HG02885 (cell line): ENCODE measurements at regions not wholly inside any gene's neighbourhood (a gene's known extent, or its start where the extent isn't known, plus 50 kb on each side); places are given as distances from the start of the nearest gene placed in this dataset.

Experiments used
- ATAC-seq: cut with Tn5 transposase; IDR thresholded peaks from one replicate; pipeline ENCODE4 v1.9.1; 2021; ENCODE audit warnings: mild to moderate bottlenecking; ENCODE audit not compliant: unreplicated experiment, poor library complexity

DNA sequence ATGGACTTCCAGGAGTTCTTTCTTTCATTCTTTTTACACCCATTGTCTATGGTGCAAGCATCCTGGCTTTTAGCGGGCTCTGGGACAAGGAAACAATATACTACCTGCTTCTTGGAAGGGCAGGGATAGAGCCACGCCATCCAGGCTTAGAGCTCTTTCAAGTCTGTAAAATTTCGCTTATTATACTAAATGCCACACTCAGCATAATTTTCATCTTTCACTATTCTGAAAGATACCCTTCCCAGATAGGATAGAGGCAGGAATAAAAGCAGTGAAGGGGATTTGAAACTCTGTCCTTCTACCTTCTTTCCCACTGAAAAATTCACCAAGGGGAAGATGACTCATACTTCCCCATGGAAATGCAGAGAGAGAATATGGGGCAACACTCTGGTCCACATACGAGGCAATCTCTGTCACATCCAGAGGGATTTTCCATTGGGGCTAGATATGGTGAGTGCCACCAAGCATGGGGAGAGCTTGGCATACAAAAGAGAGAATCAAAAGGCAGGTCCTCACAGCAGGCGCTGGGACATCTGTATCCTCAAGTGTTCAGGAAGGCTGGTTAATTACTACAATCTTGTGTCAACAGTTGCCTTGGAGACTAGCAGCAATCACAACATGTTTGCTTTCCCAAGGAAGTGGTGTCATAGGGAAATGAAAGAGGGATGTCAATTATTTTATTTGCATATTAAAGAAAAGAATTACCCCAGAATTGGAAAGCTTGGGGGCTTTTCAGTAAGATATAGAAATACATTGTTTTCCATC, 127.6 kb downstream of the TDRD15 start:
- ATAC-seq: no peak

DNA sequence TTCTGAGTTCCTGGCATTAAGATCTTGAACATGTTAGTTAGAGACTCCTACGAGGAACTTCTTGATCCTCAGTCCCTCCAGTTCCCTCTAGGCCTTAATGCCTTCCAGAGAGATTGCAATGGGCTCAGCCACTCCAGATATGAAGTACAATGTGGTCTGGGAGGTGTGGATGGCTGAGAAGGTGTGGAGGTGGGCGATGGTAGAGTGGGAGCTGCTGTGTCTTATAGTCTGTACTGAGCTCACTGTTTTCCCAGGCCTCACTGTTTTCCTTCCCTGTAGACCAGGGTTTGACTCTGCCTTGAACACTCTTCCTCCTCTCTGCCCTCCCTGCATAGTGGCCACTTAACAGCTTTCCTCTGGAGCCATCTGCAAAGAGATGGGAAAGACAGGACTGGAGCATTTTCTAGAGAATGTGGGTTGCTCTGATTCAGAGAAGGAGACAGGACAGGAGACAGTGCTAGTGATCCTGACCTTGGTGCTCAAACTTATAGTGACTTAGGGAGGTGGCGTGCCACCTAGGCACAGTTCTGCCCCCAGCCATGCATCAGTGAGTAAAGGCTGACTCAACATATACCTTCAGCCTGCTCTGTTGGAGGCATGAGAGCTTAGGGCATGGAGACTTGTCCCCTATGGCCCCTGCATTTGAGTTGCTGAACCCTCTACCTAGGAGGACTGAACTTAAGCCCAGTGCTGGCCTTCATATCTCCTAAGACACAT, 129.7 kb downstream of the TDRD15 start:
- peak; percentile 30 for ATAC-seq

DNA sequence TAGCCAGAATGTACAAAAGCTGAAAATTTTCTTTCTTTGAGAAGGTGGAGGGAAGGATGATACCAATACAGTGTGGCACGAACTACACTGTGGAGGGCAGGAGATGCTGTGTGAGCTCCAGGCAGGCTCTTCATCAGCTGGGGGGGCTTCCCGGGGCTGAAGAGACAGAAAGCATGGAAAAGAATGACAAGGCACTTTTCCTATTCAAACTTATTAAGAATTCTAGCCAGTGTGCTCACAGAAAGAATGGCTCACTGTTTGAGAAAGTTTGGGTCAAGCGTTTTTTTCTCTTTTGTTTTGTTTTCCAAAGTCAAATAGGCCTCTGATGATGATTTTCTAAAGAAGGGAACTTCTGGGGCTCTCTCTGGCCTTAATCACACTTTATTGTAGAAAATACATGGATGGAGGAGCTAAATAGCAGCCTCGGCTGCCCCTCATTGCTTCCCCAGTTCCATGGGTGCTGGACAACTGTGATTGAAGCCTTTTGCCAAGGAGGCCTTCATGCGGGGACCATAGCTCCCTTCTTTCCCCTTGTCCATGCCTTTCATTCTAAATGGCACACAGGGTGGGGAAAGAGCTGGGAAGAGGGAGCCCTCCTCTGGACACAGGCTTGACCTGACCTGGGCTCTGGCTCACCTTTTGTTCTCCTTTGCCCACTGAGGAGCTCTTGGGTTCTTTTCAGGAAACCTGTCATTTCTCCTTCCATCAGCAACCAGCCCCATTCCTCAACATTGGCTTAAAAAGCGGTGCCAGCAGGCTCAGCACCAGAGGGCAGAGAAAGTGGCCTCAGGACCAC, 130.6 kb downstream of the TDRD15 start:
- no peak for ATAC-seq

DNA sequence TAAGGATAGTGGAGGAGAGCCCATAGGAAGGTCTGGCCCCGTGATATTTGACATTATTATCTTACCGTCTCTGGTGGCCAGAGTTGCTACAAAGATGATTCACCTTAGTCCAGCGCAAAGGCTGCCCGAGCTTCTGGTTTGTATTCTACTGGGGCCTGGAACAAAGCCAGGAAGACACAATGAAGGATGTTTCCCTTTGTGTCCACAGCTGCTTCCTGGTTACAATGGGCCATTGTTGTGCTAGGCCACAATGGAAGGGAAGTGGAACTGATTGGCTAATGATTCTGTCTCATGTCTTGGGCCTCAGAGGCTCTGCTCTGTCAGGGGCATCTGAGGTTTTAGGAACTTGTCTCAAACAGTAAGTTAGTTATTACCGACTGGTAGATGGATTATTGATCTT, 132.2 kb downstream of the TDRD15 start:
- ATAC-seq: peak; percentile 81

DNA sequence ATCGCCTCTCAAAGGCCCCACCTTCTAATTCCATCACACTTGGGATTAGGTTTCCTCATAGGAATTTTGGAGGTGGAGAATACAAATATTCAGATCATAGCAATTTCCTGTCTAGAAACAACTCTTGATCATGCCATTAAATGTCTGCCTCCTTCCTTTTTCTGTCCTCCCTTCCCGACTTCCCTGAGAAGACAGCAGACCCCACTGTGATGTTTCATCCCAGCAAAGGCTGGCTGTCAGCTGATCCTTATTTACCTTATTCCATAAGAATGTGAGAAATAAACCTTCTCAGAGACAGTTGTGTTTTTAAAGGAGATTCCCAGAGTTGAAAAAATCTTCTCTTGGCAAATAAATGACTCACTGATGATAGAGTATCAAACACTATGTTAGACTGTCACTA, 133.9 kb downstream of the TDRD15 start:
- ATAC-seq: no peak

DNA sequence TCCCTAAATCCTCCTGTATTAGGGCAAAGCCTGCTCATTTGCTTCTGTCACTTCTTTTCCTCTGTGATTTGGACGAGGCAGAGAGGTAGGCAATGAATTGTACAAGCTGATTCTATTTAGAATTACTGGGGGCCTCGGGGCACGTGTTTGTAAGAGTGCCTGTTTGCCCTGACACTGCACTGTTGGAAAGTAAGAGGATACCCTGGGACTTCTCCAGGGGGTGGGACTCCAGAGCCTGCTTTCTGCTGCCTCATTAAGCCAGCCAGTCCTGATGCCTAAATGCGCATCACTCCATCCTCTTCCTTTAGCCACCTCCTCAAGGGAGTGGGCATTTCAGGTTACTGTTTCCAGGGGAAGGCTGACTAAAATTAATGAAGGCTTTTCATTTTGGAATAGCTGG, 134.3 kb downstream of the TDRD15 start:
- no peak for ATAC-seq

DNA sequence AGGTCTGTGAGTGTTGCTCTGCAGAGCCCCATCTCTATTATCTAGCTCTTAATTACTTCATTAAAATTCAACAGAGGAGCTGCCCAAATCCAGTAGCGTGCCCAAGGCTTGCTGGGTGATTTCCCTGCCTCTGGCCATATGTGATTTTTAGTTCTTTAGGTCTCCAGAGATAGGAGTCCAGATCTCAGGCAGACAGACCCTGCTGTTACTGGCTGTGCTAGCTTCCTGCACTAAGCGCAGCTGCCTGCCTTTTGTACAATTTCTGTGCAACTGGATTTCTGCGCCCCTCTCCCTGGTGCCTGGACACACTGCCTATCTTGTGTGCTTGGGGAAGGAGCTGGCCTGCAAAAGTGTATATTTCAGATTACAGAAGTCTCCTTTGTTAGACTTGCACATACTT, 136.5 kb downstream of the TDRD15 start:
- ATAC-seq: no peak

DNA sequence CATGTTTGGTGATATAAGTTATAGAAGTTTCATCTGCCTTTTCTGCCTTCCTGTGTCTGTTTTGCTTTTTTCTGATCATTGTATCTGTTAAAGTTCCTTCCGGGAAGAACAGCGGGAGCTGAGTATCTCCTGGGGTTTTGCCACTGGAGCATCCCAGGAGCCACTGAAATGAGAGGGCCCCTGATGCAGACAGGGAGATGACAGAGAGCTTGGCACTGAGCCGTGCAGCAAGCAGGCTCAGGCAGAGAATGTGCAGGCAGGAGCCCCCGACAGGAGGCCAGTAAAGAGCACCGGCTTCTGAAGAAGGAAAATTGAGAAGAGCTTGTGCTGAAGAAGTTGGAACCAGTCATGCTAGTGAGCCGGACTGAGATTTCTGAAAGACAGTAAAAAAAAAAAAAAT, 137.8 kb downstream of the TDRD15 start:
- no peak for ATAC-seq

DNA sequence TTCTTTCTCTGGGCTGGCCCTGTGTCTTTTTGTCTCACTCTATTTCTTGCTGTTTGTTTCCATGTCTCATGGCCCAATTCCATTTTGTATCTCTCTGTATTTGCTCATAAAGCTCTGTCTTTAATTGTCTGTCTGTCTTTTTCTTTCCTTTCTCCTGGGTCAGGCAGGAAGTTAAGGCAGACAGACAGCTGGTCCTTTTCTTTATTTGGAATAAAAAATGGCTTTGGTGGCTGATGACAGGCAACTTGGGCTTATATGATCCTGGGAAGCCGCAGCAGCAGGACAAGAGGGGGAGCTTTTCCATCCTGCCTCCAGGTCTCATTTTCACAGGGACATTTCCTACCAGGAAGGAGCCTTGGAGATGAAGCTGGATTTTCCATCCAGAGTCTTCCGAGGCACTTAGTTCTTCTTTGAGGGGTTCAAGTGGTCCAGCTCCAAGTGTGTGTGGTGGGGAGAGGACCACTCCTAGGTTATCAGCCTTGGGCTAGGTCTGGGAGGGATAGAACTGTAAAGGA, 138.7 kb downstream of the TDRD15 start:
- no peak for ATAC-seq

DNA sequence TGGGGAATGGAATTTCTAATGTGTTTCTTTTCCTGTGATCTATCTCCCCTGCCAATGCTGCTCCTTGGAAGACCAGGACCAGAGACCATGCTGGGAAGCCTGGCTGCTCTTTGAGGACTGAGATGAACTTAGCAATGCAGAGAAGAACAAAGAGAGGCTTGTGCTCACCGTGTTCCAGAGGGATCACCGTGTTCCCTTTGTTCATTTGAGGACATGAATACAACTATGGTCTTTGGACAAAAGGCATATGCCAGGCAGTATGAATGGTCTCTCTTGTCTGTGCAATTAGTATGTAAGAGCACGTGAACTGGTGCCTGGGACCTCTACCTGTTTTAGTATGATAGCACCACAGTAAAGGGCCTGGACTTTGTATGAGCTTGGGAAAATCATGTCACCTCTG, 139.9 kb downstream of the TDRD15 start:
- ATAC-seq: no peak

DNA sequence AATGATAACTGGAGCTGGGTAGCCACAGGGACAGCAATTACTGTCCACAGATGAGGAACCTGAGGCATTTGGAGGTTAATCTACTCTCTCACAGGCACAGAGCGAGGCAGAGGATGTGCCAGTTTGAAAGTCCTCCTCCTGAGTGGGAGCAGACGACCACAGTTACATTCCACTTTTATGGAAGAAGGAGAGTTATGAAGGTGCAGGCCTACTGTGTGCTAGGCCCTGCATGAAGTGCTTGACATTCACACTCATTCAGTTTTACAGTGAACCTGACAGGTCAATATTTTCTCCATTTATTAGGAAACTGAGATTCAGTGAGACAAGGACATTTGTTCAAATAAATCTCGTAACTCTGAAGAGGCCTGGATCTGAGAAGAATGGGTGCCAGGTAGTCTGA, 142.0 kb downstream of the TDRD15 start:
- no peak for ATAC-seq

DNA sequence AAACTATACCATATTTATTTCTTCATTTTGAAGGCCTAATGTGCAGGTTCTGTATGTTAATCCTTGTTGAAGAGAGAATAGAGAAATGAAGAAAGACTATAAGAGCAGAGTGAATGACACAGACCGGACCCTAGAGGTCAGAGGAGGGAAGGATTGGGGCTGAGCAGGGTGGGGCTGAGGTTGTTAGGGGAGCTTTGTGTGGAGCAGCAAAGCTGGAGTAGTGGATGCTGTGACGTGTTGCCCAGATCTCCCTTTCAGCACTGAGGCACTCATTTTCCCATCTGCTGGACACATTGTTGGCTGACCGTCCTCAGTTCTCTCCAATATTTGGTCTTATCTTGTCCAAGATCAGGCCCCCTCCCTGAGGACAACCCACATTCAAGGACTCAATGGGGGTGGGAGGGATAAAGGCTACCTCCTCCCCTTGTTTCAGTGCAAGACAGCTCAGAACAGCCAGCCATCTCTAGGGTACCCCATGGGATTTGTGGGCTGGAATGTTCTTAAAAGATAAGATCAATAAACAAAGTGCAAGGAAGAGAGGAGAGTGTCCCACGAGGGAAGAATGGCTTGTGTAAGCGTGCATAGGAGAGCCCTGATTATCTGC, 143.6 kb downstream of the TDRD15 start:
- ATAC-seq: no peak

DNA sequence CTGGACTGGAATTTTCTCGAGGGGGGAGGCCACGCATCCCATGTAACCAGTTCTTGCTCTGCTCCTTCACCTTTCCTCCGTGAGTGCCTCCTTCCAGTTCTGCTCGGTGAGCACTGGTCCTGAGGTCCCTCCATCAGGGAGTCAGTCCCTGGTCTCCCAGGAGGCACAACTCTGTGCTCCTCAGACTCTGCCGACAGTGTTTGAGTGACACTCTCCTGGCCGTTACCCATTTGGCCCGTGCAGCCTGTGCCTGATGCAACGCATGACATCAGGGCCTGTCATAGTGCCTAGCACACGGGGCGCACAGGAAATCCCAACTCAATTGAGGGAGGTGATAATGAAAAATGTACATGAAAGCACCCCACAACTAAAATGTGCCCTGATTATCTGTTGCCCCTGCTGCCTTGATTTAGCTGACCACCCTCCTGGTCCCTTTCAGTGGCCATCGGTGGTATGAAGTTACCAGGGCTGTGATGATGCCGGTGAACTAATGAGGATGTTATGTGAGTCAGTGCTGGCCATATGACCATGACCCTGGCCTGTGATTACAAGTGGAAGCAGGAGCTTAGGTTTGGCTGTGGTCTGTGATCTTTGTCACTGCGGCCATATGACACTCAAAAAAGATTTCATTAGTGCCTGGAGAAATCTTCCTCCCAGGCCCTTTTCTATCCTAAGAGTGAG, 144.6 kb downstream of the TDRD15 start:
- ATAC-seq: peak; percentile 15

DNA sequence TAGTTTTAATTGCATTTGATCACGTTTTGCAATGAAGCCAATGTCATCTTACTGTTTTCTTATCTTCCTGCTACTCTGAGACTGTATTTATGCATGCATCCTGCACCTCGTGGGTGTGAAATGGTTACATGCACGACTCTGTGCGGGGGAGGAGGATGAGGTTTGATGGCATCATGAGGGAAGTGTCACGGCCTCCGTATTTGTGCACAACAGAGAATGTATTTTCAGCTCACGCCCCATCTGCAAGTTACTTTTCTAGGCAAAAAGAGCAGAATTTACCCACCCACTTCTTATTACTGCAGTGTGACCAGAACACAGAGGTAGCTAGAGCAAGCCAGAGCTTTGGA, 145.1 kb downstream of the TDRD15 start:
- ATAC-seq: peak; percentile 79

DNA sequence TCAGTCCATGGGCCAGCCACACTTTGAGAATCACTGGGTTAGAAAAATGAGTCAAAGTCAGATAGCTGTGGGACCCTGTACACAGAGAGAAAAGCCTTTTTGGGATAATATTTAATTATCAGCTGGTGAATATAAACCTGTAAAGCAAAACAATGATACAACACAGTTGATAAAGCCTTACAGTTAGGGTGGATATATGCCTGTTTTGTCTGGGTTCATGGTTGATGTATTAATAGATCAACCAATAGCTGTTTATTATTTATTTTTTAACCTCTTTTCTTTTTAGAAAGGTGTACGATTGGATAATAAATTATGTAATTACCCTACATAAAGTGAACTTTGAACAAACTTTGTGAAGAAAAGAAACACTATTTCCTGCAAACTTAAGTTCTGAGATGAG, 145.6 kb downstream of the TDRD15 start:
- ATAC-seq: no peak

DNA sequence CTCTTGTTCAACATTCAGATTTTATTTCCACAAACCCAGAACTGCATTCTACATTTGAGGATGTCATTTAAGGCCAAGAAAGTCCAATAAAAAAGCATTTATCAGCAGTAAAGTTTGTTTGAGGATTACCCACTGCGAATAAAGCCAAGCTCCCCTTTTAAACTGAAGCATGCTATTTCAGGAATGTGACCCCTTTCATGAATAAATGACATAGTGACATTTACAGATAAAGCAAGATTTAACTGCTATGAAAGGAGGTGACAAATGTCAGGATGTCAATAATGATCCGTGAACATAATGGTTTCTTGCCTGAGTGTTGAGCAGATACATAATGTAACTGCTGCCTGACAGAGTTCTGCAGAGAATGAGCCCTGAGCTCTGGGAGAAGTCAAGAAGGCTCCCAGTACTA, 146.3 kb downstream of the TDRD15 start:
- no peak for ATAC-seq

DNA sequence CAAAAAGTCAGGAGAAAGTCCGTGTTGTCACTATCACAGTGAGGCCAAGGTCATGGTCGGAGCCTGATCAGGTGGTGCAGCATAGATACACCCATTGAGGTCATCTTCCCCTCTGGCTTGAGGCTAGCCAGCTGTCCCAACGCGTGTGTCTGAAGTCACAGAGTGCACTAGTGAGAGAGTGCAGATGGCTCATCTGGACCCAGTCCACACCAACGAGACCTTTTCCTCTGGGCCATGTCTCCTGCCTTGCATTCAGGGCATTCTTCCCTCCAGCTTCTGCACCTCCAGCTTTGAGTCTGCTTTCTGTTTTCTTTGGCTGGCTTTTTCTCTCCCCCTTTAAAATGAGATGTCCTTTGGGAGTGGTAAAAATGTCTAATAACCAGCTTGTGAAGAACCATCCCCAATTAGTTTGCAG, 146.9 kb downstream of the TDRD15 start:
- ATAC-seq: no peak

DNA sequence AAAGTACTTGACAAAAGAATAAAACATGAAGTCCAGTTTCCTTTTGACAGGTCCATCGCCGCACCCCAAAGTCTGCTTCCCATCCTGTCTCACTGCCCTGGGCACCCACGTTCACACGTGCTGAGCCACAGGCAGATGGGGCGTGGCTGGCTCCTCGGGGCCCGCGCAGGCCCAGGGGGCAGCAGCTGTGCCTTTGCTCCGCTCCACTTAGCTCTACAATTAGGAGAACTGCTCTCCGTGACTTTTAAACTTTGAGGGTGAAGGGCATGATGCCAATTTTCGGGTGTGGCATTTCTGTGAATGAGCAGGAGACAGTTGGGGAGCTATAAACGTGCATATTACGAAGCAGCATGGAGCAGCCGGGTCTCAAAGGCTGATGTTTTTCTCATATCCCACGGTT, 152.4 kb downstream of the TDRD15 start:
- ATAC-seq: no peak

DNA sequence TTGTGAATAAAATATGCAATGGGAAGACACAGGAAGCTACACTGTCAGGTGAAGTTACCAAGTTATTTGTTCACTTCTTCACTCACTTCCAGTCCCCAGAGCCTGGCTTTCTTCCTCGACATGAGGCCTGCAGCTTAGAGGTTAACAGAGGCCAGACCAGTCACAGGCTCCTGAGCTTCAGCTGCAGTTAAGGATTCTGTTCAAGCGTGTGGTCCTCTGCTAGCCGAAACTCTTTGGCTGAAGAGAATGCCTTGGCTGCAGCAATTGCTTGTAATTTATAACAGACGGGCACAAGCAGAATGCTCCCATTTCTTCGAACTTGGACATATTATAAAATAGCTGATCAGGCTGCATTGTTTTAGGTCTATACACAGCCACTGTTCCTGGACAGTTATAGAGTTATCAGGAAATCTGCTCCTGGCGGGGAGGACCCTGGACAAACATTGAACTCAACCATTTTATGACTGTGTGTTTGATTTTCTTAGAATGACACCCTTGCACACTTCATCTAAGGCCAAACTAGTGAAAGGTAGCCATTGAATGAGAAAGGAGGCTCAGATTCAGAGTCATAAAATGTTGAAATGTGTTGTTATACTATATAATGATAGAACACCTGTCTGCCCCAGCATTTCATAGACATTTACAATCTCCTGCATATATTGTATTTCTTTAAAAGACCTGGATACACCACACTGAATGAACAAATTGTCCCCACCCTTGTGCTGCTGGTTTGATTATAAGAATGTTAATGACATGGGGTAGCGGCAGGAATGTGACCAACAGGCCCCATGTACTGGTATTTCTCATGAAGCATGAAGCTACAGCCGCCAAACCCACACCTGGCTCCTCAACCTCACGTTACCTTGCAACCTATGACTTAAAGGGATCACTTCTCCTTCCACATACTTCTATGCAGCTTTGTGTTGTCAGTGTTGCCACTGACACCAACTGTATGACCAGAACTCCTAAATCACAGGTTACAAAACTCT, 153.6 kb downstream of the TDRD15 start:
- no peak for ATAC-seq
